Kidney (tissue), 13 donors: ENCODE measurements at regions not wholly inside any gene's neighbourhood (a gene's known extent, or its start where the extent isn't known, plus 50 kb on each side); places are given as distances from the start of the nearest gene placed in this dataset.

ENCODE experiments used
- DNase-seq, 5 donors: peaks; one replicate each; pipeline ENCODE4 v3.0.0-alpha.2; 2013 to 2020
- FAIRE-seq: peaks from 2 replicates; lab custom pipeline; 2012; peaks lifted over from hg19 to GRCh38; lab: Jason Lieb, UNC
- H3K27ac ChIP-seq, 2 donors: one replicate each; pipeline ENCODE4 v1.7.0; 2013; ENCODE audit warnings: low read depth in 2 of 2, low read length in 2 of 2, inconsistent platforms in 1 of 2
- H3K27me3 ChIP-seq: one replicate; pipeline ENCODE4 v1.7.1; 2013; ENCODE audit warnings: low read length, inconsistent platforms; ENCODE audit not compliant: control insufficient read depth, insufficient read depth
- H3K36me3 ChIP-seq, 3 donors: one replicate each; pipeline versions ENCODE4 v1.7.0 to v1.7.1; 2013; ENCODE audit warnings: low read length in 3 of 3, control low read depth in 1 of 3, inconsistent platforms in 1 of 3; ENCODE audit not compliant: insufficient read depth in 3 of 3, control insufficient read depth in 2 of 3
- H3K4me1 ChIP-seq, 3 donors: one replicate each; pipeline versions ENCODE4 v1.7.0 to v1.7.1; 2013; ENCODE audit warnings: low read length in 3 of 3, inconsistent platforms in 1 of 3, low read depth in 1 of 3; ENCODE audit not compliant: control insufficient read depth in 2 of 3, insufficient read depth in 2 of 3
- H3K4me3 ChIP-seq, 3 donors: one replicate each; pipeline versions ENCODE4 v1.7.0 to v1.8.1; 2013; ENCODE audit warnings: low read length in 3 of 3, control low read depth in 1 of 3, inconsistent platforms in 1 of 3
- H3K9ac ChIP-seq, 3 donors: one replicate each; pipeline versions ENCODE4 v1.7.0 to v1.7.1; 2013; ENCODE audit warnings: low read length in 3 of 3, control low read depth in 1 of 3, inconsistent platforms in 1 of 3
- H3K9me3 ChIP-seq, 3 donors: one replicate each; pipeline versions ENCODE4 v1.7.0 to v1.7.1; 2013; ENCODE audit warnings: low read length in 3 of 3, control low read depth in 1 of 3, inconsistent platforms in 1 of 3; ENCODE audit not compliant: control insufficient read depth in 2 of 3, insufficient read depth in 1 of 3
- CTCF ChIP-seq: IDR thresholded peaks from 3 replicates; pipeline ENCODE4 v1.5.1; 2012; ENCODE audit warnings: mild to moderate bottlenecking, moderate library complexity, borderline replicate concordance; ENCODE audit not compliant: insufficient read depth; ENCODE audit errors: extremely low read depth
- intact Hi-C: fragments of 100-400 bp; cut with DNase I; formaldehyde crosslinking; loops from one replicate; pipeline ENCODE4 v1.11.1; 2022
- donor health status: control.
- donor health status: control.
- donor health status: control.
- donor health status: control.
- donor health status: control.
- donor health status: DM: yes; HTN: yes; CAD: no.
- donor health status: Normal renal cell carcinoma (clear cell type).

DNA sequence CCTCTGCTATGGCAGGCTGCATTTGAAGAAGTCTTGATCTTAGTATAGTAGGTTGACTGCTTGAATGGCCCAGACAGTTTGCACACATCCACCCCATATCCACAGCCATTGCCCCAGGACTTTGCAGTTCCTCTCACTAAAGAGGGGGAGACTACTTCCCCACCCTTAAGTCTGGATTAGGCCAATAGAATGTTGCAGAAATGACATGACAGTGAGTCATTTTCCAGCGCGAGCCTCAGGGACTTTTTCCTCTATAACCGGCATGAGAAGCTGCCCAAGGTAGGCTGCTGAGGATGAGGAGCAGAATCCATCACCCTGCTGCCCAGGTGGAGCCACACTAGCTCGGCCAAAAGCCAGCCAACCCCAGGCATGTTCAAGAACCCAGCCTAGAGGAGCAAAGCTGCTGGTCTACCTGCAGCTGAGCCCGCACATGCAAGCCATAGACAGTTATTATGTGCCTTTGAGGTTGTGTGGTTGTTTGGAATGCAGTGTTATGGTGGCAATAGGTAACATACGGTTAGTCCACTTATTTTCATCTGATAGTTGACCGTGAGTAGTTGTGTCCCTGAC, 113.9 kb downstream of the TLE3 start:
- FAIRE-seq (no peak), DNase-seq (no peak)
- TF ChIP-seq CTCF, result no peak

DNA sequence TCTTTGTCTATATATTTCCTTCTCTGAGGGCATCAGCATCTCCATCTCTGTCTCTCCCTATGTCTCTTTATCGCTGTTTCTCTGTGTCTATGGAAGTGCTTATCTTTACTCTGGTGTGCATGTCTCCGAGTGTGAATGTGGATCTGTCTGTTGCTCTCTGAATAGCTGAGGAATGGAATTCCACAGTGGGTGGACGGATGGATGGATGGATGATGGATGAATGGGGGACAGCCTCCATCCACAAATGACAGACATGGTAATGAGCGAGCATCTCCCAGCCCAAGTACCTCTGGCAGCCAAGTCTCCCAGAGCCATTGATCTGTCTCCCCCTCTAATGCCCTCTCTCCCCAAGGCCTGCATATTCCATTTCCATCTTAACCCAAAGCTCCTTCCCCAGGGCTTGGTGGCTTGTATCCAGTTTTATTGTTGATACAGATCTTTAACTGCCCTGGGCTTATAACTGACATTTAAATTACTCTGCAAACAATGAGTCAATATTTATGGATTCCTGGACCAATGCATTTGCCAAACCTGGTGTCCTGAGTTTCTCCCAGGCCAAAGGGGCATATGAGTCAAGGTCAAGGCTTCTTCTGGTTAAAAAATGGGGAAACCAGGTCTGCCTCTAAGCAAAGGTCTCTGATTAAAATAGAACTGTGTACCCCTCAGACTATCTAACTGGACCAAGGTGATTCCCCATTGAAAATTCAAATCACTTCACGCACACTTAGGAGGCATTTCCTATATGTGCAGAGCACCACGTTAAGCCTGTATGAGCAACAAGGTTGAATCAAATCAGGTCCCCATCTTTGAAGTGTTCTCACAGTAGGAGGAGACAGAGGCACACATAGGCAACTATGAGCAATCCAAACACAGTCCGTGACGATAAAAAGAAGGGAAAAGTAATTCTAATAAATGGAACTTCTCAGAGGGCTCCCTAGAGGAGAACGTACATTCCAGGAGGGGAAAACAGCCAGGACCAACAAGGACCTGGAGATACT, 109.9 kb downstream of the TLE3 start:
- H3K4me3 ChIP-seq, result no peak overlapping the region
- DNase-seq, result no peak
- no peak overlapping the region for H3K9ac ChIP-seq
- intact Hi-C loops, result no loop called here
- H3K27ac ChIP-seq, result no peak overlapping the region
- TF ChIP-seq CTCF, result no peak
- H3K36me3 ChIP-seq, result no peaks in the 10 kb centered on the region
- no peaks in the 10 kb centered on the region for H3K9me3 ChIP-seq
- H3K27me3 ChIP-seq, result peaks cover 14% of the 10 kb centered on the region
- no peaks in the 10 kb centered on the region for H3K4me1 ChIP-seq
- no peak for FAIRE-seq

More for the DNA sequence above, 113.9 kb downstream of the TLE3 start:
- Histone ChIP-seq H3K9ac (no peak overlapping the region), H3K27me3 (peaks cover 12% of the 10 kb centered on the region), H3K4me3 (no peak overlapping the region), H3K9me3 (no peaks in the 10 kb centered on the region), H3K27ac (no peak overlapping the region), H3K36me3 (no peaks in the 10 kb centered on the region), H3K4me1 (no peaks in the 10 kb centered on the region)
- intact Hi-C loops, result no loop called here

DNA sequence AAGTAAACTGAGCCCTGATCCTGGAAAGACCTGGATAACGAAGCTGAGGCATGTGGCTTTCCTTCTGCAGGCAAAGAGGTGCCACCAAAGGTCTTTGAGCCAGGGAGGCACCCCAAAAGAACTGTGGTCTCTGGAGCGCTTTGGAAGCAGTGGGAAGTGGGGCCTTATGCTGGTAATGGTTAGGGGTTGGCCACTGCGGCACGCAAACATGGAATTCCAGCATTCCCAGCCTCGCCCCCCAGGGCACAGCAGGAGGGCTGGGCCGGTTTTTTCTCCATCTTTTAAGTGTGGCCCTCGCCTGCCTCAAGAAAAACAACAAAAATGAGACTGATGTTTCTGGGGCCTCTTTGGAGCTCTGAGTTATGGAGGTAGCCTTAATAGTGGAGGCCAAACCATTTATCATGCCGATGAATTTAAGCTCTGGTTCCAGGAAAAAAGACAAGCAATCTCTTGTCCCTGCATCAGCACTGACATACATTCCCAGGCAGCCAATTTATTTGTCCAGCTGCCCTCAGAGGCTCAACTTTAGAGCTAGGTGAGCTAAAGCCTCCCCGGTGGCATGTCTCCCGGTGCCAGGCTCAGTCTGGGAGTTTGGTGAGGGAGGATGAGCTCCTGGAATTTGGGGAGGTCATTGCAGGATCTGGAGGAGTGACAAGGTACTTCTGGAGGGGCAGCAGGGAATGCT, 109.0 kb downstream of the TLE3 start:
- no peak overlapping the region for H3K9ac ChIP-seq
- no peak overlapping the region for H3K27ac ChIP-seq
- no peak for FAIRE-seq
- DNase-seq, result no peak
- TF ChIP-seq CTCF, result no peak
- no peaks in the 10 kb centered on the region for H3K9me3 ChIP-seq
- intact Hi-C loops, result no loop called here
- H3K4me3 ChIP-seq, result no peak overlapping the region
- H3K4me1 ChIP-seq, result no peaks in the 10 kb centered on the region
- no peaks in the 10 kb centered on the region for H3K36me3 ChIP-seq
- H3K27me3 ChIP-seq, result peaks cover 7% of the 10 kb centered on the region
